ENCODE measurements at regions not wholly inside any gene's neighbourhood (a gene's known extent, or its start where the extent isn't known, plus 50 kb on each side); places are given as distances from the start of the nearest gene placed in this dataset.

- TF ChIP-seq, protein P1, sequence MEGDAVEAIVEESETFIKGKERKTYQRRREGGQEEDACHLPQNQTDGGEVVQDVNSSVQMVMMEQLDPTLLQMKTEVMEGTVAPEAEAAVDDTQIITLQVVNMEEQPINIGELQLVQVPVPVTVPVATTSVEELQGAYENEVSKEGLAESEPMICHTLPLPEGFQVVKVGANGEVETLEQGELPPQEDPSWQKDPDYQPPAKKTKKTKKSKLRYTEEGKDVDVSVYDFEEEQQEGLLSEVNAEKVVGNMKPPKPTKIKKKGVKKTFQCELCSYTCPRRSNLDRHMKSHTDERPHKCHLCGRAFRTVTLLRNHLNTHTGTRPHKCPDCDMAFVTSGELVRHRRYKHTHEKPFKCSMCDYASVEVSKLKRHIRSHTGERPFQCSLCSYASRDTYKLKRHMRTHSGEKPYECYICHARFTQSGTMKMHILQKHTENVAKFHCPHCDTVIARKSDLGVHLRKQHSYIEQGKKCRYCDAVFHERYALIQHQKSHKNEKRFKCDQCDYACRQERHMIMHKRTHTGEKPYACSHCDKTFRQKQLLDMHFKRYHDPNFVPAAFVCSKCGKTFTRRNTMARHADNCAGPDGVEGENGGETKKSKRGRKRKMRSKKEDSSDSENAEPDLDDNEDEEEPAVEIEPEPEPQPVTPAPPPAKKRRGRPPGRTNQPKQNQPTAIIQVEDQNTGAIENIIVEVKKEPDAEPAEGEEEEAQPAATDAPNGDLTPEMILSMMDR (IDR thresholded peaks at IDR 0.05; ENCODE audit: insufficient read depth, low read length, poor library complexity, severe bottlenecking), result no peak
- TF ChIP-seq EZH2phosphoT487 (conservative IDR thresholded peaks at IDR 0.05; ENCODE audit: low read length), result no peak
Observed at GRCh38 chr1:8139383-8139782, 113.3 kb upstream of the ERRFI1 start.
